ENCODE measurements at regions not wholly inside any gene's neighbourhood (a gene's known extent, or its start where the extent isn't known, plus 50 kb on each side); places are given as distances from the start of the nearest gene placed in this dataset.
"Not testable (repeated sequence)": the region's sequence is repeated elsewhere in the genome, so short reads cannot be mapped to it uniquely, and the experiment has no call there.

- H2AFZ ChIP-seq (ENCODE audit: insufficient read depth, low read length, poor library complexity), result no peak overlapping the region
- no peak overlapping the region for H2BK120ac ChIP-seq (ENCODE audit: insufficient read depth, low read length, poor library complexity)
- H3K9ac ChIP-seq (ENCODE audit: low read length), result no peak overlapping the region
- H3K14ac ChIP-seq (ENCODE audit: low read length), result no peak overlapping the region
- H4K12ac ChIP-seq (ENCODE audit: low read depth, low read length), result no peak overlapping the region
- no peak overlapping the region for H3K23ac ChIP-seq (ENCODE audit: low read length)
- no peak overlapping the region for H3K18ac ChIP-seq (ENCODE audit: low read length)
- no peaks in the 10 kb centered on the region for H3K79me1 ChIP-seq (ENCODE audit: low read length)
- H3K27me3 ChIP-seq (ENCODE audit: insufficient read depth, low read length), result no peaks in the 10 kb centered on the region
- no peaks in the 10 kb centered on the region for H3K36me3 ChIP-seq (ENCODE audit: control insufficient read depth in 1 of 2, insufficient read depth in 2 of 2, low read length in 2 of 2)
- no peak overlapping the region for H4K91ac ChIP-seq (ENCODE audit: low read depth, low read length)
- H2AK5ac ChIP-seq (ENCODE audit: low read length), result no peak overlapping the region
- no peak overlapping the region for H3K4ac ChIP-seq (ENCODE audit: low read depth, low read length)
- no peak overlapping the region for H4K8ac ChIP-seq (ENCODE audit: low read depth, low read length)
- no peak overlapping the region for H3K4me3 ChIP-seq (ENCODE audit: low read depth, low read length)
- H3K4me1 ChIP-seq (ENCODE audit: control insufficient read depth in 1 of 2, insufficient read depth in 2 of 2, low read length in 2 of 2), result no peaks in the 10 kb centered on the region
- H3K9me3 ChIP-seq (ENCODE audit: insufficient read depth, low read depth, low read length), result no peaks in the 10 kb centered on the region
- H3K27ac ChIP-seq (ENCODE audit: low read depth, low read length), result no peak overlapping the region
- no peak overlapping the region for H2BK12ac ChIP-seq (ENCODE audit: low read length)
- no peak overlapping the region for H2BK5ac ChIP-seq (ENCODE audit: low read depth, low read length, poor library complexity)
- DNase-seq, result no peak
- no peak overlapping the region for H3K4me2 ChIP-seq (ENCODE audit: low read length)
- H3K79me2 ChIP-seq (ENCODE audit: control insufficient read depth, insufficient read depth, low read length, poor library complexity), result no peaks in the 10 kb centered on the region
Measured at GRCh38 chr1:194862129-194862528, 1675.7 kb upstream of the B3GALT2 start.

GRCh38 chr1:194860248-194861201, 1674.1 kb upstream of the B3GALT2 start:
- Histone ChIP-seq H3K4me2 (ENCODE audit: low read length) (no peak overlapping the region), H2AK5ac (ENCODE audit: low read length) (no peak overlapping the region), H4K8ac (ENCODE audit: low read depth, low read length) (no peak overlapping the region), H2AFZ (ENCODE audit: insufficient read depth, low read length, poor library complexity) (no peak overlapping the region), H3K18ac (ENCODE audit: low read length) (no peak overlapping the region), H4K12ac (ENCODE audit: low read depth, low read length) (no peak overlapping the region), H3K36me3 (ENCODE audit: control insufficient read depth in 1 of 2, insufficient read depth in 2 of 2, low read length in 2 of 2) (no peaks in the 10 kb centered on the region), H3K9me3 (ENCODE audit: insufficient read depth, low read depth, low read length) (no peaks in the 10 kb centered on the region), H3K9ac (ENCODE audit: low read length) (no peak overlapping the region), H2BK12ac (ENCODE audit: low read length) (no peak overlapping the region), H2BK120ac (ENCODE audit: insufficient read depth, low read length, poor library complexity) (no peak overlapping the region), H3K14ac (ENCODE audit: low read length) (no peak overlapping the region), H3K4me1 (ENCODE audit: control insufficient read depth in 1 of 2, insufficient read depth in 2 of 2, low read length in 2 of 2) (no peaks in the 10 kb centered on the region), H4K91ac (ENCODE audit: low read depth, low read length) (no peak overlapping the region), H3K4me3 (ENCODE audit: low read depth, low read length) (no peak overlapping the region), H2BK5ac (ENCODE audit: low read depth, low read length, poor library complexity) (no peak overlapping the region), H3K79me1 (ENCODE audit: low read length) (no peaks in the 10 kb centered on the region), H3K23ac (ENCODE audit: low read length) (no peak overlapping the region), H3K27ac (ENCODE audit: low read depth, low read length) (no peak overlapping the region), H3K79me2 (ENCODE audit: control insufficient read depth, insufficient read depth, low read length, poor library complexity) (no peaks in the 10 kb centered on the region), H3K4ac (ENCODE audit: low read depth, low read length) (no peak overlapping the region), H3K27me3 (ENCODE audit: insufficient read depth, low read length) (no peaks in the 10 kb centered on the region)
- WGBS (ENCODE audit: extremely low coverage, insufficient coverage, insufficient read length), result no CpG with 5 or more reads among the region's 10 CpGs
- no peak for DNase-seq

GRCh38 chr1:194859481-194860154, 1673.2 kb upstream of the B3GALT2 start:
- WGBS (ENCODE audit: extremely low coverage, insufficient coverage, insufficient read length), result no CpG with 5 or more reads among the region's 17 CpGs
- not testable (repeated sequence) for H2BK120ac ChIP-seq (ENCODE audit: insufficient read depth, low read length, poor library complexity); H2BK5ac ChIP-seq (ENCODE audit: low read depth, low read length, poor library complexity); H2BK12ac ChIP-seq (ENCODE audit: low read length); H3K4me3 ChIP-seq (ENCODE audit: low read depth, low read length); H3K27ac ChIP-seq (ENCODE audit: low read depth, low read length); H4K91ac ChIP-seq (ENCODE audit: low read depth, low read length); H3K79me2 ChIP-seq (ENCODE audit: control insufficient read depth, insufficient read depth, low read length, poor library complexity); H2AFZ ChIP-seq (ENCODE audit: insufficient read depth, low read length, poor library complexity); H3K4ac ChIP-seq (ENCODE audit: low read depth, low read length); H3K9ac ChIP-seq (ENCODE audit: low read length); H3K27me3 ChIP-seq (ENCODE audit: insufficient read depth, low read length); H3K23ac ChIP-seq (ENCODE audit: low read length); H4K8ac ChIP-seq (ENCODE audit: low read depth, low read length); H3K36me3 ChIP-seq (ENCODE audit: control insufficient read depth in 1 of 2, insufficient read depth in 2 of 2, low read length in 2 of 2); H3K18ac ChIP-seq (ENCODE audit: low read length); H4K12ac ChIP-seq (ENCODE audit: low read depth, low read length); H3K14ac ChIP-seq (ENCODE audit: low read length); H3K4me1 ChIP-seq (ENCODE audit: control insufficient read depth in 1 of 2, insufficient read depth in 2 of 2, low read length in 2 of 2); H3K9me3 ChIP-seq (ENCODE audit: insufficient read depth, low read depth, low read length); H2AK5ac ChIP-seq (ENCODE audit: low read length); DNase-seq; H3K79me1 ChIP-seq (ENCODE audit: low read length); H3K4me2 ChIP-seq (ENCODE audit: low read length)

GRCh38 chr1:194858811-194859480, 1672.5 kb upstream of the B3GALT2 start:
- not testable (repeated sequence) for H4K8ac ChIP-seq (ENCODE audit: low read depth, low read length); H3K9ac ChIP-seq (ENCODE audit: low read length); H2BK12ac ChIP-seq (ENCODE audit: low read length); H3K4me3 ChIP-seq (ENCODE audit: low read depth, low read length); H4K91ac ChIP-seq (ENCODE audit: low read depth, low read length); H3K18ac ChIP-seq (ENCODE audit: low read length); H3K79me1 ChIP-seq (ENCODE audit: low read length); H3K27ac ChIP-seq (ENCODE audit: low read depth, low read length); H3K9me3 ChIP-seq (ENCODE audit: insufficient read depth, low read depth, low read length); H3K4me2 ChIP-seq (ENCODE audit: low read length); H2BK5ac ChIP-seq (ENCODE audit: low read depth, low read length, poor library complexity); H3K4me1 ChIP-seq (ENCODE audit: control insufficient read depth in 1 of 2, insufficient read depth in 2 of 2, low read length in 2 of 2); H2AK5ac ChIP-seq (ENCODE audit: low read length); H3K27me3 ChIP-seq (ENCODE audit: insufficient read depth, low read length); H4K12ac ChIP-seq (ENCODE audit: low read depth, low read length); H3K23ac ChIP-seq (ENCODE audit: low read length); H3K36me3 ChIP-seq (ENCODE audit: control insufficient read depth in 1 of 2, insufficient read depth in 2 of 2, low read length in 2 of 2); H2AFZ ChIP-seq (ENCODE audit: insufficient read depth, low read length, poor library complexity); H3K14ac ChIP-seq (ENCODE audit: low read length); H3K79me2 ChIP-seq (ENCODE audit: control insufficient read depth, insufficient read depth, low read length, poor library complexity); H3K4ac ChIP-seq (ENCODE audit: low read depth, low read length); H2BK120ac ChIP-seq (ENCODE audit: insufficient read depth, low read length, poor library complexity)
- no CpG with 5 or more reads among the region's 39 CpGs for WGBS (ENCODE audit: extremely low coverage, insufficient coverage, insufficient read length)
- DNase-seq, result peak; percentile 1 to 2
